Right lobe of liver (tissue), 4 donors: ENCODE measurements at regions not wholly inside any gene's neighbourhood (a gene's known extent, or its start where the extent isn't known, plus 50 kb on each side); places are given as distances from the start of the nearest gene placed in this dataset.

Experiments
- POLR2A ChIP-seq: fragments of 450-650 bp; IDR thresholded peaks from one replicate; pipeline ENCODE4 v1.6.1; 2017; ENCODE audit warnings: antibody characterized with exemption, mild to moderate bottlenecking
- TF ChIP-seq, protein P1 (sequence below), 4 donors: fragments of 200-600 bp in 3 of 4; fragments of 450-650 bp in 1 of 4; IDR thresholded peaks; one replicate each; pipeline versions ENCODE4 v1.5.1 to v1.8.0; 2016 to 2022; ENCODE audit warnings: antibody characterized with exemption in 4 of 4, mild to moderate bottlenecking in 2 of 4
- donor health status: DM: no; HTN: no; CAD: no.
- donor health status: DM: no; HTN: no; CAD: no.
- donor health status: DM: no; HTN: yes; CAD: no.

DNA sequence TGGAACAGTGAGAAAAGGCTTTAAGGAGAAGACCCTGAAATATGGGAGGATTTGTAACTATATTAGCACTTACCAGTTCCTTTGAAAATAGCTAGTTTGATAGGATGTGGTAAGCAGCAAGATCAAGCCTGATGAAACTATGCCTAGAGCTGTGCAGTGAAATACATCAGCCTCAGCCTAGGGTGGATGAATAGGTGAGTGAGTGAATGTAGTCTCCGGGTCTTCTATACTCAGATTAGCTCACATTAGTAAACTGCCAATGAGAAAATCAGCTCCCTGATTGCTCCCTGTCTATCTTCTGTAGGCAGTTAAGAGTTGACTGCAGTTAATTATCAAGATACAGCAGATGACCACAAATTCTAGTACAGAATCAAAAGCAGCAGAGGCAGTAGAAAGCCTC is 89.6 kb downstream of the ELAPOR2 start:
- TF ChIP-seq, protein P1, sequence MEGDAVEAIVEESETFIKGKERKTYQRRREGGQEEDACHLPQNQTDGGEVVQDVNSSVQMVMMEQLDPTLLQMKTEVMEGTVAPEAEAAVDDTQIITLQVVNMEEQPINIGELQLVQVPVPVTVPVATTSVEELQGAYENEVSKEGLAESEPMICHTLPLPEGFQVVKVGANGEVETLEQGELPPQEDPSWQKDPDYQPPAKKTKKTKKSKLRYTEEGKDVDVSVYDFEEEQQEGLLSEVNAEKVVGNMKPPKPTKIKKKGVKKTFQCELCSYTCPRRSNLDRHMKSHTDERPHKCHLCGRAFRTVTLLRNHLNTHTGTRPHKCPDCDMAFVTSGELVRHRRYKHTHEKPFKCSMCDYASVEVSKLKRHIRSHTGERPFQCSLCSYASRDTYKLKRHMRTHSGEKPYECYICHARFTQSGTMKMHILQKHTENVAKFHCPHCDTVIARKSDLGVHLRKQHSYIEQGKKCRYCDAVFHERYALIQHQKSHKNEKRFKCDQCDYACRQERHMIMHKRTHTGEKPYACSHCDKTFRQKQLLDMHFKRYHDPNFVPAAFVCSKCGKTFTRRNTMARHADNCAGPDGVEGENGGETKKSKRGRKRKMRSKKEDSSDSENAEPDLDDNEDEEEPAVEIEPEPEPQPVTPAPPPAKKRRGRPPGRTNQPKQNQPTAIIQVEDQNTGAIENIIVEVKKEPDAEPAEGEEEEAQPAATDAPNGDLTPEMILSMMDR (IDR thresholded peaks at IDR 0.05), result no peak
- TF ChIP-seq POLR2A, result no peak
